NCI-H1417 treated with DMSO at 0.1 percent for 48 hours (cell line): ENCODE measurements at regions not wholly inside any gene's neighbourhood (a gene's known extent, or its start where the extent isn't known, plus 50 kb on each side); places are given as distances from the start of the nearest gene placed in this dataset.
"Not testable (repeated sequence)": the region's sequence is repeated elsewhere in the genome, so short reads cannot be mapped to it uniquely, and the experiment has no call there.

Experiments
- DNase-seq: peaks from one replicate; lab custom pipeline; 2025; lab: John Stamatoyannopoulos, UW

DNA sequence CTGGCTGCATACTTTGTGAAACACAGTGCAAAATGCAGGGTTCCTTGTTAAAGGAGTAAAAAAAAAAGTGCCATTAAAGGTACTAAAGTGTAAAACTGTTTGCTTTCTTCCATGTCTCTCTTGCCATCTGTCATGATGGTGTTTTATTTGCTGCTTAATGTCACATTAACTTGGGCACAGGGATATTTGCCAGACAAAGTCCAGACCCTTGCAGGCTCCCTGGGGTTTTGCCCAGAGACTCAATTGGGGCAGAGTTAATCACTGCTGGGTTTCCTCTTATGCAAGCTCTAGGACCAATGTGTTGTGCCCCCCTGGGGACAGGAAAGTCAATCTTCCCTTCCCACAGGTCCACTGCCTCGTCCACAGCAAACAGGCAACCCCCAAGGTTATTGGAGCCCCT, 274.3 kb upstream of the SGCD start:
- no peak for DNase-seq

DNA sequence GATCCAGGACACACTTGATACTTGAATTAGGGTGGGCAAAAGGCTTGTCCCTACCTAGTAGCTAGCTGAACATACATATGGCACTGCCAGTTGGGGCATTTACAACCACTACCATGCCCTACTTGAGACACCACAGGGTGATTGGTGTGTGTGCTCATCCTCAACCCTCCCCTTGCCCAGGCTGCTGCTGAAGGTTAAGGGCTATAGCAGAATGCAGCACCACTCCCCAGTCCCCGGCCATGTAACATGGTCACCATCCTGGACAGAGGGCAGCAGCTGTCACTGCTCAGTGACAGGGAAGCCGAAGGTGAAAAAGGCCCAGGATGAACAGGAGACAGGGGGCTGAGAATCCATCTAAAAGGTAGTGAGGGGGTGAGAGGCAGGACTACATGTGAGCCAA, 273.9 kb upstream of the SGCD start:
- no peak for DNase-seq

DNA sequence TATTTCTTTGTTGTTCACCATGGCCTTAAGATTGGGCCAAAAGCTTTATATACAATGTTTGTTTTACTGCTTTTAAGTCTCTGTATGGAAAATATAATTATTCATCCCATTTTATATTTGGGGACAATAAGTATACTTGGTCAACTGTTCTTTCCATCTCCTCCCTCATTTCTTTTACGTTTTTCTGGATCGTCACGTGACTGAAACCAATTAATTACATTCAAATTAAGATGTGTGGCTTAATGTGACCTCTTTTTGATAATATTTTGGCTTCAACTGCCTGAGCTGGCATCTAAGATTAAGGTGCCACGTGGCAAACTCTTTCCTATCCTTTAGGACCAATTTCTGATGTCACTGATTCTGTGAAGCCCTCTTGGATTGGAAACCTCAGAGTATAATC, 250.1 kb upstream of the SGCD start:
- no peak for DNase-seq

DNA sequence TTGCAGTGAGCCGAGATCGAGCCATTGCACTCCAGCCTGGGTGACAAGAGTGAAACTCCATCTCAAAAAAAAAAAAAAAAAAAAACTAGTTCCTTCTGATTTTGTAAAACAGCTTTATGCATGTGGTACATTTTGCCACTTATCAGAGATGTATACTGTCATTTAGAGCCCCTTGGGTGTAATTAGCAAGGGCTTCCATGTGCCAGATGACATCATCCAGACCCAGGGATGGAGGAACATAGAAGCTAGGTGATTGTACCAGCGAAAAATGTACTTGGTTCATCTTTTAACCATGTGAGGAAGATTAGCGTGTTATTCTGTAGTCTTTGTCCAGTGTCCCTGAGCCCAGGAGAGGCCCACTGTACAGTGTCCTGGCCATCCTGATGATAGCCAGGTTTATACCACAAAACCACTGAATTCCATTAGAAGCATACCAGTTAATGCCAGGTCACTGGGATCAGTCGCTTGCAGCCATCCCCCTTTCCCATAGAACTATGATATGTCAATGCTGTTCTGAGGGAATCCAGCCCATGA, 239.3 kb upstream of the SGCD start:
- DNase-seq: no peak

DNA sequence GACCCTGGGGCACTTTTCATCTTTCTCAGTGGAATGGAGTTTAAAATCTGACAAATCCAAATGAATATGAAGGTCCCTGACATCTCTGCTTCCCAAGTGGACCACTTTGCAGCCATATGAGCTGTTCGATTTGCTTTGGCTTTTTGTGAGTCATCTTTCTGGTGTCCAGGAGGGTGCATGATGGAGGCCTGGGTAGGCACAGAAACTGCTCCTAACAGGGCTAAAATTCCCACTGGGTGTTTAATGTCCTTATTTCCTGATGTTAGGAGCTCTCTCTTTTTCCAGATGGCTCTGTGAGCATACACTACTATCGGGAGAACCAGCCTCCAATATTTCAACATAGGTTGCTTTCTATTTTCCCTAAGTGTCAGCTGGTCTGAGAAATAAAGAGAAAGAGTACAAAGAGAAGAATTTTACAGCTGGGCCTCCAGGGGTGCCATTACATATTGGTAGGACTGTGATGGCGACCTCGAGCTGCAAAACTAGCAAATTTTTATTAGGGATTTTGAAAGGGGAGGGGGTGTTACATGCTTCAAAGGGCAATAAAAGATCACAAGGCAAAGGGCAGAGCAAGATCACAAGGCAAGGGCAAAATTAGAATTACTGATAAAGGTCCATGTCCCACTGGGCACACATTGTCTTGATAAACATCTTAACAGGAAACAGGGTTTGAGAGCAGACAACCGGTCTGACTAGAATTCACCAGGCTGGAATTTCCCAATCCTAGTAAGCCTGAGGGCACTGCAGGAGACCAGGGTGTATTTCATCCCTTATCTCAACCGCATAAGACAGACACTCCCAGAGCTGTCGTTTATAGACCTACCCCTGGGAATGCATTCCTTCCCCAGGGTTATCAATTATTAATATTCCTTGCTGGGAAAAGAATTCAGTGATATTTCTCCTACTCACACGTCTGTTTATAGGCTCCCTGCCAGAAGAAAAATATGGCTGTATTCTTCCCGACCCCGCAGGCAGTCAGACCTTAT, 236.7 kb upstream of the SGCD start:
- not testable (repeated sequence) for DNase-seq

- no peak for DNase-seq
These were observed 233.9 kb upstream of the SGCD start for GRCh38 chr5:156093024-156093423.

GRCh38 chr5:156094001-156094400, 233.0 kb upstream of the SGCD start:
- DNase-seq: no peak

DNA sequence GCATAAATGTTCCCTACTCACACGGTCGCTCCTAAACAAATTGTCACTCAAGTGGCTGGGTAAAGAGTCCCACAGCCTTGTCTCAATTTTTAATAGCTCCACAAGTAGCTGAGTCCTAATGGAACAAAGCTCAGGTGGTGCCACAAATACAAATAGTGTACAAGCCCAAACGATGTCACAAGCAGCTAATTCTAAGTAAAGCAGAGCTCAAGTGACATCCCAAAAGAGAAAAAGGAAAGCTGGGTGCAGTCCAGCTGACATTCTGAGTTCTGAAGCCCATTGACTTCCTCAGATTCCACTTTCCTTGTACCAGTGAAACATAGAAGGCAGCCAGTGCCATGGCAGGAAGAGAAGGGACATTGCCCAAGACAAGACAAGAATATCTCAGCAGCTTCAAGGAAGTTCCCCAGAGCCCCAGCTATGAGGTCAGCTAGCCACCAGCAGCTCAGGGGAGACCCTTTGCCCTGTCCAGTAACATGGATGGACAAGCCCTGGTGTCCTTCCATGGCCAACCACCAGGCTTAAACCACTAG, 231.2 kb upstream of the SGCD start:
- no peak for DNase-seq

GRCh38 chr5:156096259-156096658, 230.7 kb upstream of the SGCD start:
- DNase-seq: no peak

DNA sequence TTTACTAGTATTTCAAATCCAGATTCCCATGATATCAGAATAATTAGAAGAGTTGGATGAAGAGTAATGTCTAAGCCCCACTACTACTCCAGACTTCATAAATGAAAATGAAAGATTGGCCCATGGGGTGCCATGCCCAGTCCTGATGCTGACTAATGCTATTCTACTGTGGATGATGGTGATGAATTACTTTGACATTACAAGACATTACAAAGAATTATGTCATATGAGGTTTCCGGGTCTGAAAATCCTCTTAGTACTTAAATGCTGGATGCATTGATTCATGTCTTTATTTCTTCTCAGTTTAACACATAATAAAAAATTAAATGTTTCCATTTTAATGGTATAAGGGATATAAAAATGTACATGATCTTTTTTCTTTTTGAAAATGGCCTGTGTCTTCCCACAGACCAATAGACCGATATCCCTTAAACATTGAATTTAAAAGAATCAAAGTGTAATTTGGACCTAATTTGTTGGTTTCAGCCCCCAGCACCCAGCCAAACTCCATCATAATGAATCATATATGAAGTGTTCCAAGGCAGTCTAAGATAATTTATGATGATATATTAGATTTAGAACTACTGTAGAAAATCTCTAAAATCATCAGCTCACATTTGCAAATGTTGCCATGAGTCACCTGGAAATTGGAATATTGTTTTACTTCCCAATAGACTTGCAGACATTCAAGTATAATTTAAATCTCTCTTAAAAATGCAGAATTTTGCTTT, 223.6 kb upstream of the SGCD start:
- DNase-seq: no peak

DNA sequence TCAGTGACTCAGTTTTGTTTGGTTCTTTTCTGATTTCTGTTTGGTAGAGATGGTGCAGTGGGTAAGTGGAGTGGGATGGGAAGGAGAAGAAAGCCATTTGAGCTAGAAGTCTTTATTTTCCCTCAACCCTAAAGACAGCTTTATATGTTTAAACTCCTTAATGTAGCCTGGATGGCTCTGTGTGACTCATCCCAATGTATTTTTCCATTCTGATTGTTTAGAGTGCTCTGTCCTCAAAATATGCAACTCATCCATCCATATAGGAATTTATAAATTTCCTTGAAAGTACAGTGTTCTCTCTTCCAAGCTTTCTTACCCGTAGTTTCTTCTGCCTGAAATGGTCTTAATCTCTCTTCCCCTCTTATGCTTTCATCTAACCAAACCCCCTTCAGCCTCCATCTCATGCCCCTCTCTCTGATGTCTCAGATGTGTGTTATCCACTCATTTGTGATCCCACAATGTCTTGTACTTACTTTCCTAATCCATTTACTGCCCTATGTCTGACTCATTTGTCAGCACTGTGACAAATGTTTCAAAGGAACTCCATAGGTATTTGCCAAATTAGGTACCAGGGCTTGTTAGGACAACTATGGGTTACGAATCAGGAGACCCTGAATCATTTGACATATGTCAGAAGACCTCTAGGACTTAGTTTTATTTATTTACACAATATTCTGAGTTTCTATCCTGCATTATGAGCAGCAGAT, 217.5 kb upstream of the SGCD start:
- no peak for DNase-seq

- DNase-seq: no peak
These were observed 207.3 kb upstream of the SGCD start for GRCh38 chr5:156119692-156120091.

GRCh38 chr5:156120777-156121176, 206.2 kb upstream of the SGCD start:
- no peak for DNase-seq

DNA sequence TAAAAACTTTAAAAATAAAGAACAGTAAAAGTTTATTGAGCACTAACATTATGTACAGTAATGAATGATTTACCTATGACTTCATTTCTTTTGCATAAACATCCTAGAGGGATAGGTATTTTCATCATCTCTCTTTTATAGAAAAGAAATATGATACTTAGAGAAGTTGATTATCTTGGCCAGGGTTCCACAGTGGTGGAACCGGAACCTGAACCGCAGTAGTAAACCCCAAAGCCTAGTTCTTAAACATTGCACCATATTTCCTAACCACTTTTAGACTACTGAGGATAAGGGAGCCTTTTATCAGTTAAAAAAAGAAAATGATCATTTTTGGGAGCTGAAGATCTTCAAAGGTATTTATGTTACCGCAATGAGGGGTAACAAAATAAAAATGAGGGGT, 205.7 kb upstream of the SGCD start:
- DNase-seq: no peak

DNA sequence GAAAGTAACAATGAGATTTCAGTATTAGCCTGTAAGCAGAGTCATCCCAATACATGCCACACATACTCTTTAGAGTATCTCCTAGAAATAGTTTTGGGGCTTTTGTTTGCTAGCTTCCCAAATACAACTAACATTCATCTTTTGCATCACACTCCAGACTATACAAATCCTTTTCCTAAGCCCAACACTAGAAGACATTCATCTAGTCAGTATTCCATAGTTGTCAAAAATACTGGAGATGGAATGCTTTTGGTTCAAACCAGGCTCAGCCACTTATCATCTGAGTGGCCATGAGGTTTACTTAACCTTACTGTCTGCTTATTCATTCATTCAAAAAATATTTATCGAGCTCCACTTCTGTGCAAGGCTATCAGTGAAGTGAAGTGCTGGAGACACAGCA, 205.1 kb upstream of the SGCD start:
- no peak for DNase-seq

DNA sequence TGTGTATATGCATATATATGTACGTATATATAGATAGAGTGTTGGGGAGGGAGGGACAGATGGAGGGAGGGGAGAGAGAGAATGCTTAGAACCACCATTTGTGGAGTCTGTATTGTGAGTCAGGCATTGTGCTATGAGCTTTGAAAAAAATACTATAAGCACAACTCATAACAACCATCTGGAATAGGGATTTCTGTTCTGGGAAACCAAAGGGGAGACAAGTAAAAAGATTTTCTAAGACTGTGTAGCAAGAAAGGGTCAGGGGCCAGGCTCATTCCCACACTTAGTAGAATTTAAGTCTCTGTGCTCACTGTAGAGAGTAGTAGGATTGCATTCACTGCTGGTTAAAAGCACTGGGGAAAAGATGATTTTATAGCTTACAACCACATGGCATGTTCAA, 202.3 kb upstream of the SGCD start:
- no peak for DNase-seq

DNA sequence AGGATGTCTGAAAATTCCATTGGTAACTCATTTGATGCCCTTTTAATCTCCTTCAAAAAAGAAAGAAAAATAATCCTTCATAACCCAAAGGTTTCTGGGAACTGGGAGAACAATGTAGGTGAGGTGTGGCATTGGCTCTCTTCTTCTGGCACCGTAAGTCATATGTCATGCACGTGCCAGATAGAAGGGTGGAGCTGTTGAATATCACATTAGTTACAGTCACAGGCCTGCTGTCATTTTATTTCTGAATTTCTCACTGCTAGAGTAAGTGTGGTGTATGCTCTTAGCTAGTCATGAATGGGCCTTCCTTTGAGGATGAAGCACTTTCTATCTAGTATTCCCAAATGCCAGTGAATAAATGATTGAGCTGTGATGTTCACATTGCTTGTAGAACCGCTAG, 201.8 kb upstream of the SGCD start:
- DNase-seq: no peak

- DNase-seq: no peak
These were observed 200.2 kb upstream of the SGCD start for GRCh38 chr5:156126716-156127115.

- no peak for DNase-seq
These were observed 198.9 kb upstream of the SGCD start for GRCh38 chr5:156128026-156128425.

- DNase-seq: no peak
These were observed 192.7 kb upstream of the SGCD start for GRCh38 chr5:156134216-156134615.

GRCh38 chr5:156135531-156135930, 191.4 kb upstream of the SGCD start:
- no peak for DNase-seq
